Thyroid gland (tissue), 4 donors: ENCODE measurements at regions not wholly inside any gene's neighbourhood (a gene's known extent, or its start where the extent isn't known, plus 50 kb on each side); places are given as distances from the start of the nearest gene placed in this dataset.

Experiments used
- DNase-seq, 2 donors: peaks; one replicate each; pipeline ENCODE4 v3.0.0-alpha.2; 2019
- H3K27ac ChIP-seq, 3 donors: fragments of 200-600 bp; sonication (generic); 1 replicate in 2 of 3; 2 replicates in 1 of 3; pipeline ENCODE4 v1.5.1; 2016 to 2019; ENCODE audit warnings: mild to moderate bottlenecking in 1 of 3, moderate library complexity in 1 of 3
- H3K27me3 ChIP-seq: fragments of 200-600 bp; sonication (generic); one replicate; pipeline ENCODE4 v1.5.1; 2019
- H3K36me3 ChIP-seq, 2 donors: fragments of 200-600 bp; sonication (generic); one replicate each; pipeline ENCODE4 v1.5.1; 2016 to 2019
- H3K4me1 ChIP-seq, 2 donors: fragments of 200-600 bp; sonication (generic); one replicate each; pipeline ENCODE4 v1.5.1; 2017 to 2019
- H3K4me3 ChIP-seq, 3 donors: fragments of 200-600 bp; sonication (generic); replicated peaks in 1 of 3; 1 replicate in 2 of 3; 2 replicates in 1 of 3; pipeline ENCODE4 v1.5.1; 2016; ENCODE audit warnings: mild to moderate bottlenecking in 1 of 3
- H3K9me3 ChIP-seq: fragments of 200-600 bp; sonication (generic); one replicate; pipeline ENCODE4 v1.5.1; 2017
- CTCF ChIP-seq, 6 experiments: fragments of 200-600 bp in 3 of 6; fragments of 450-650 bp in 3 of 6; sonication (generic) in 3 of 6; IDR thresholded peaks; one replicate each; pipeline ENCODE4 v1.5.1; 2016 to 2019; ENCODE audit warnings: antibody characterized with exemption in 6 of 6, mild to moderate bottlenecking in 2 of 6, inconsistent platforms in 1 of 6, moderate library complexity in 1 of 6
- POLR2A ChIP-seq, 2 donors: fragments of 450-650 bp; IDR thresholded peaks; one replicate each; pipeline ENCODE4 v1.6.1; 2017; ENCODE audit warnings: antibody characterized with exemption in 2 of 2, mild to moderate bottlenecking in 2 of 2, moderate library complexity in 1 of 2
- WGBS, 2 donors: methylation state at CpG; one replicate each; pipeline ENCODE4 v1.1.5; 2017; 5-methylcytosine and 5-hydroxymethylcytosine counted together
- intact Hi-C: fragments of 100-400 bp; cut with DNase I; formaldehyde crosslinking; loops from one replicate; pipeline ENCODE4 v1.15.1; 2023

- intact Hi-C loops: no loop called here
- Histone ChIP-seq H3K27ac (no peak overlapping the region), H3K4me3 (no peak overlapping the region), H3K36me3 (no peaks in the 10 kb centered on the region), H3K9me3 (no peaks in the 10 kb centered on the region), H3K27me3 (no peaks in the 10 kb centered on the region), H3K4me1 (no peaks in the 10 kb centered on the region)
- TF ChIP-seq CTCF (IDR thresholded peaks at IDR 0.05) (no peak), POLR2A (IDR thresholded peaks at IDR 0.05) (no peak)
- no peak for DNase-seq
- WGBS, 2 donors: 64 to 67% methylated on average over 3 of the region's 3 CpGs
Measured at GRCh38 chr3:4232798-4233197, 70.4 kb upstream of the SETMAR start.

DNA sequence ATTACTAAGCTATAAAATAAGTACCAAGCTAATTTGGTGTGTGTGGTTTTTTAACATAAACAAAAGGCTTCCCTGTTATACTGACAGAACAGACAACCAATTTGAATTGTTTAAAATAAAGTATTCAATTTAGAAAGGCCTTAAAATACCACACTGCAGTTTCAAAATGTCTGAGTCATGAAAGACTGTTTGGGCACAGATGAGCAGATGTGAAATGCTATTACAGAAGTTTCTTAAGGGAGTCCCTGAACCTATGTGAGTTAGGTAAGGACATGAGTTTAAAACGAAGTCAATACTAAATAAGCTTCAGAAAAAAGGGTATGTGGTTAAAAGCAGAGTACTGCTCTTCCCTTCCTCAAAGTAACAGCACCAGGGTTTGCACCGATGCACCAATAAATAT lies 69.7 kb upstream of the SETMAR start:
- TF ChIP-seq POLR2A (IDR thresholded peaks at IDR 0.05) (no peak), CTCF (IDR thresholded peaks at IDR 0.05) (no peak)
- no peaks in the 10 kb centered on the region for H3K4me1 ChIP-seq
- H3K9me3 ChIP-seq: no peaks in the 10 kb centered on the region
- DNase-seq: no peak
- H3K4me3 ChIP-seq: no peak overlapping the region
- H3K27ac ChIP-seq: no peak overlapping the region
- H3K27me3 ChIP-seq: no peaks in the 10 kb centered on the region
- intact Hi-C loops: no loop called here
- no peaks in the 10 kb centered on the region for H3K36me3 ChIP-seq
- 66% methylated on average over 2 of the region's 2 CpGs for WGBS, 2 donors

- no peaks in the 10 kb centered on the region for H3K36me3 ChIP-seq
- H3K9me3 ChIP-seq: no peaks in the 10 kb centered on the region
- H3K27me3 ChIP-seq: no peaks in the 10 kb centered on the region
Measured at GRCh38 chr3:4234889-4235288, 68.3 kb upstream of the SETMAR start.

GRCh38 chr3:4235690-4236089 lies 67.5 kb upstream of the SETMAR start:
- intact Hi-C loops: no loop called here
- whole genome bisulfite sequencing, 2 donors: 86 to 88% methylated on average over 3 of the region's 3 CpGs

More at GRCh38 chr3:4234889-4235288, 68.3 kb upstream of the SETMAR start:
- H3K4me1 ChIP-seq: no peaks in the 10 kb centered on the region
- intact Hi-C loops: no loop called here
- no peak overlapping the region for H3K4me3 ChIP-seq
- H3K27ac ChIP-seq: no peak overlapping the region
- no peak for DNase-seq
- 70 to 71% methylated on average over 2 of the region's 2 CpGs for WGBS, 2 donors
- no peak for TF ChIP-seq CTCF (IDR thresholded peaks at IDR 0.05)
- TF ChIP-seq POLR2A (IDR thresholded peaks at IDR 0.05): no peak

GRCh38 chr3:4241595-4242170 lies 61.5 kb upstream of the SETMAR start:
- TF ChIP-seq CTCF (IDR thresholded peaks at IDR 0.05) (no peak), POLR2A (IDR thresholded peaks at IDR 0.05) (no peak)
- 79 to 89% methylated on average over 8 of the region's 8 CpGs for WGBS, 2 donors
- DNase-seq: no peak

More at GRCh38 chr3:4235690-4236089, 67.5 kb upstream of the SETMAR start:
- no peaks in the 10 kb centered on the region for H3K27me3 ChIP-seq
- H3K36me3 ChIP-seq: no peaks in the 10 kb centered on the region
- H3K27ac ChIP-seq: no peak overlapping the region
- H3K4me1 ChIP-seq: no peaks in the 10 kb centered on the region
- H3K9me3 ChIP-seq: no peaks in the 10 kb centered on the region
- no peak for DNase-seq
- H3K4me3 ChIP-seq: no peak overlapping the region
- no peak for TF ChIP-seq POLR2A (IDR thresholded peaks at IDR 0.05)
- TF ChIP-seq CTCF (IDR thresholded peaks at IDR 0.05): no peak

More at GRCh38 chr3:4241595-4242170, 61.5 kb upstream of the SETMAR start:
- H3K27me3 ChIP-seq: no peaks in the 10 kb centered on the region
- intact Hi-C loops: no loop called here
- H3K36me3 ChIP-seq: no peaks in the 10 kb centered on the region
- no peak overlapping the region for H3K27ac ChIP-seq
- no peak overlapping the region for H3K4me3 ChIP-seq
- H3K9me3 ChIP-seq: no peaks in the 10 kb centered on the region
- no peaks in the 10 kb centered on the region for H3K4me1 ChIP-seq
